Lower leg skin (tissue), 4 donors: ENCODE measurements at regions not wholly inside any gene's neighbourhood (a gene's known extent, or its start where the extent isn't known, plus 50 kb on each side); places are given as distances from the start of the nearest gene placed in this dataset.

Experiments used
- DNase-seq, 2 donors: peaks; one replicate each; pipeline ENCODE4 v3.0.0-alpha.2; 2019; ENCODE audit warnings: low spot score in 2 of 2
- H3K4me3 ChIP-seq: fragments of 200-600 bp; sonication (generic); 2 replicates; pipeline ENCODE4 v1.5.1; 2017; ENCODE audit warnings: mild to moderate bottlenecking, low read depth; ENCODE audit not compliant: poor library complexity, severe bottlenecking
- POLR2A ChIP-seq, 2 donors: fragments of 450-650 bp; IDR thresholded peaks; one replicate each; pipeline ENCODE4 v1.6.1; 2016 to 2017; ENCODE audit warnings: antibody characterized with exemption in 2 of 2, mild to moderate bottlenecking in 1 of 2, moderate library complexity in 1 of 2
- WGBS, 2 donors: methylation state at CpG; one replicate each; pipeline ENCODE4 v1.1.5; 2018; 5-methylcytosine and 5-hydroxymethylcytosine counted together
- intact Hi-C: fragments of 100-400 bp; cut with DNase I; formaldehyde crosslinking; loops from one replicate; pipeline ENCODE4 v1.15.0; 2023; ENCODE audit warnings: low total_unique reads
- TF ChIP-seq, protein P1 (sequence below), 3 donors: fragments of 450-650 bp; IDR thresholded peaks; one replicate each; pipeline ENCODE4 v1.5.1; 2016; ENCODE audit warnings: antibody characterized with exemption in 3 of 3, mild to moderate bottlenecking in 3 of 3, moderate library complexity in 2 of 3

DNA sequence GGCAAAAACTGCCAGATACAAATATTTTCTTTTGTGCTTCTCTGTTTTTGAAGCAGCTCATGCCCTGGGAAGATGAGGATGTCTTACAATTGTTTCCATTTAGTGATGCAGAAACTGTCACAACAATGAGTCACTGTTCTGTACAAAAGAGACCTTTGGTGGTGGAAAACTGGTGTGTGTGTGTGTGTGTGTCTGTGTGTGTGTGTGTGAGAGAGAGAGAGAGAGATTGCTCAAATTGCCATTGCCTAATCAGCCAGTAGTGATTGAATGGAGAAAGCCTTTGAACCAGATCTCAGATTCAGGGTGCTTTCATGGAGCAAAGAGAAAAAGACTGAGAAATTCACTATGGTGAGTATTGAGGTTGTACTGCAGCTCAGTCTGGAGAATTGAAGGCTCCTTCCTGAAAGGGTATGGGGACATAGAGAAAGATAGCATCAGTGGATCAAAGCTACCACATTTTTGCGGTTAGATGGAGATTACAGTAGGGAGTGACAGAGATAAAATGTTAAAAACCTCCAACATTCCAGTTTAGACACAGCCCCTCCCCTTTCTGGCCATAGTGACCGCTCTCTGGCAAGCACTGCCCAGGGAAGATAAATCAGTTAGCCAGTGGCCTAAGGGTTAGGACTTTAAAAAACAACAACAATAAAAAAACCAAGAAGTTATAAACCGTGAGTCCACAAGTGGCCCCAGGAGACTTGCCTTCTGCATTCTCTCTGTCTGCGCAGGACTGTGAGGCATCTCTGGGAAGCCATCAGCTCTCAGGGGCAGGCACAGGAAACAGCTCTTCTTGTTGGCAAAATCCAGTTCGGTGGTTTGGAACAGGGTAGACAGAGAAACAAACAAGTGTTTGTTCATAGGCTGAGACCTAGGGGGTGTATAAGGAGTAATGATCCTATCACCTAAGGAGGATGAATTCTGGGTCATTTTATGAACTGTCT is 406.5 kb downstream of the DUSP10 start:
- DNase-seq = peak in 1 of 2 donors; percentile 38
- no peak overlapping the region for H3K4me3 ChIP-seq
- TF ChIP-seq, protein P1, sequence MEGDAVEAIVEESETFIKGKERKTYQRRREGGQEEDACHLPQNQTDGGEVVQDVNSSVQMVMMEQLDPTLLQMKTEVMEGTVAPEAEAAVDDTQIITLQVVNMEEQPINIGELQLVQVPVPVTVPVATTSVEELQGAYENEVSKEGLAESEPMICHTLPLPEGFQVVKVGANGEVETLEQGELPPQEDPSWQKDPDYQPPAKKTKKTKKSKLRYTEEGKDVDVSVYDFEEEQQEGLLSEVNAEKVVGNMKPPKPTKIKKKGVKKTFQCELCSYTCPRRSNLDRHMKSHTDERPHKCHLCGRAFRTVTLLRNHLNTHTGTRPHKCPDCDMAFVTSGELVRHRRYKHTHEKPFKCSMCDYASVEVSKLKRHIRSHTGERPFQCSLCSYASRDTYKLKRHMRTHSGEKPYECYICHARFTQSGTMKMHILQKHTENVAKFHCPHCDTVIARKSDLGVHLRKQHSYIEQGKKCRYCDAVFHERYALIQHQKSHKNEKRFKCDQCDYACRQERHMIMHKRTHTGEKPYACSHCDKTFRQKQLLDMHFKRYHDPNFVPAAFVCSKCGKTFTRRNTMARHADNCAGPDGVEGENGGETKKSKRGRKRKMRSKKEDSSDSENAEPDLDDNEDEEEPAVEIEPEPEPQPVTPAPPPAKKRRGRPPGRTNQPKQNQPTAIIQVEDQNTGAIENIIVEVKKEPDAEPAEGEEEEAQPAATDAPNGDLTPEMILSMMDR (IDR thresholded peaks at IDR 0.05) = no peak
- TF ChIP-seq POLR2A (IDR thresholded peaks at IDR 0.05) = no peak
- intact Hi-C loops = no loop called here
- 13 to 15% methylated on average over 5 of the region's 5 CpGs for WGBS, 2 donors

DNA sequence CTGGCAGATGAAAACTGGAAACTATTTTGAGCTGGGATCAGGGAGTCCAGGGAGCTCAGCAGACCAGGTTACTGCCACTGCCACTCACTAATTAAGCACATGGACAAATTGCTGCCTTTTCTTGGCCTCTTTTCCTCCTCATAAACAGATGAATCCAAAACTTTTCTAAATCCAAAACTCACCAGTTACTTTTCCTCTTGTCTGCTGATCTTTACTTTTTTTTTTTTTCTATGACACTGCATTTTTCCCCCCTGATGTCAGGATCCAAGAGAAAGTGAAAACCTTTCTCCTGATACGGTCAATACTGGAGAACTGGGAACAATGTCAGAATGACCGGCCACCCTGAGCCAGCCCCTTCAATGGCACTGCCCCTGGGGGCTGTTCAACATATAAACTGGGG is 405.8 kb downstream of the DUSP10 start:
- intact Hi-C loops = no loop called here
- no peak for DNase-seq
- 42 to 48% methylated on average over 2 of the region's 2 CpGs for WGBS, 2 donors
- H3K4me3 ChIP-seq = no peak overlapping the region
- TF ChIP-seq, protein P1 (IDR thresholded peaks at IDR 0.05) = no peak

DNA sequence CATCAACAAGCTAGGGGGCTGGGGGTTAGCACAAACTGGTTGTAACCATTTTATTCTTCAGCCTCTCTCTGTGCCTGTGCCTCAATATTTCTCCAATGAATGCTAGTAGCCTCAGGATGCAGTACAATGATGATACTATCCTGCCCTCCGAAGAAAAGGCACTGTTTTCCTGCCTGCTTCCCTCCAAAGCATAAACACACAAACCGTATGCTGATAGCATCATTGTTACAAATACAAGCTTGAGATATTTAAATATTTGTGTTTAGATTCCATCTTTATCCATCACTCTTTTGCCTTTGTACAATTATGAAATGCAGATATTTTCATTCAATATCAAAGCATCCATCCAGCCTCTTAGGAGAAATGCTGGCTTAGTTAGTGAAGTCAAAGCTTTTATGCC is 404.8 kb downstream of the DUSP10 start:
- TF ChIP-seq, protein P1 (IDR thresholded peaks at IDR 0.05) = no peak
- no peak for TF ChIP-seq POLR2A (IDR thresholded peaks at IDR 0.05)
- intact Hi-C loops = no loop called here
- no peak overlapping the region for H3K4me3 ChIP-seq
- DNase-seq = no peak
- 74% methylated on average over 2 of the region's 2 CpGs for WGBS, 2 donors

DNA sequence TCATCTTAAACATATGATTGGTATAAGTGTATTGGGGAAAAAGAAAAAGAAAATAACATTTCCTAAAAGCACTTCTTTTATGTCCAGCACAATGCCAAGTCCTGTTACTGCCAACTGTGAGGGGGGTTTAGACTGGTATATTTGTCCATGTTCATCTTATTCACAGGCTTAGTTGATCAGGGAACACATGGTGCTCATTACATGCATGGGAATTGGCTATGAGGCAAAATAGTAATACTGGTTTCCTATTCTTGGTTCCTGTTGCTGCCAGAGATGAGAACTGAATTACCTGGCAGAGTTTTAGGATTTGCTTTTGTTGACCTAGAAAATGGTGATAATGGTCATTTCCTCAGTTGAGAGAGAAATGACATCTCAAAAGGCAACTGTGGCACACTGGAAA is 398.8 kb downstream of the DUSP10 start:
- intact Hi-C loops = no loop called here
- TF ChIP-seq POLR2A (IDR thresholded peaks at IDR 0.05) = no peak
- TF ChIP-seq, protein P1 (IDR thresholded peaks at IDR 0.05) = no peak
- no peak for DNase-seq
- no peak overlapping the region for H3K4me3 ChIP-seq

DNA sequence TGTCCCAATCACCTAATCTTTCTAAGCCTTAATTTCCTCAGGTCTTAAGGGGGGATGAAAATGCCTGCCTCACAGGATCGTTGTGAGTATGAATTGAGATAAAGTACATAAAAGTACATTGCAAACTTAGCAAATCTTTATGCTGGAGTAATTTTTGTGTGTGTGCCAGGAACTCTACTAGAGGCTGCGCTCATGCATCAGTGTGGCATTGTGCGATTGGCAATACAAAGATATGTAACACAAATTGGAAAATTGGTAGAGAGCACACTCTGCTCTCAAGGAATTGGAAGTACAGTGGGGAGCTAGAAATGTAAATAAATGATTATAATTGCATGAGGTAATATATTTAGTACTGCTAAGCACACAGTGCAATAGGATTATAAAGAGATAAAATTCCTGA is 398.3 kb downstream of the DUSP10 start:
- intact Hi-C loops = no loop called here
- WGBS, 2 donors = 80 to 82% methylated on average over 3 of the region's 3 CpGs
- no peak for DNase-seq
- no peak overlapping the region for H3K4me3 ChIP-seq
- TF ChIP-seq, protein P1 (IDR thresholded peaks at IDR 0.05) = no peak
- TF ChIP-seq POLR2A (IDR thresholded peaks at IDR 0.05) = no peak
